ENCODE measurements at regions not wholly inside any gene's neighbourhood (a gene's known extent, or its start where the extent isn't known, plus 50 kb on each side); places are given as distances from the start of the nearest gene placed in this dataset.
"Not testable (repeated sequence)": the region's sequence is repeated elsewhere in the genome, so short reads cannot be mapped to it uniquely, and the experiment has no call there.

GRCh38 chr16:33978784-33979183 lies 519.4 kb downstream of the TP53TG3F start:
- H3K27me3 Mint-ChIP-seq (ENCODE audit: insufficient read depth); DNase-seq; H3K4me1 Mint-ChIP-seq (ENCODE audit: low read depth); H3K36me3 Mint-ChIP-seq (ENCODE audit: low read depth); H3K27ac Mint-ChIP-seq; H3K4me3 Mint-ChIP-seq; H3K9me3 Mint-ChIP-seq: not testable (repeated sequence)

- DNase-seq; H3K36me3 Mint-ChIP-seq (ENCODE audit: low read depth); H3K4me1 Mint-ChIP-seq (ENCODE audit: low read depth); H3K27ac Mint-ChIP-seq; H3K27me3 Mint-ChIP-seq (ENCODE audit: insufficient read depth); H3K9me3 Mint-ChIP-seq; H3K4me3 Mint-ChIP-seq: not testable (repeated sequence)
These were observed 520.2 kb downstream of the TP53TG3F start for GRCh38 chr16:33979613-33980012.

- H3K9me3 Mint-ChIP-seq; H3K4me1 Mint-ChIP-seq (ENCODE audit: low read depth); H3K27ac Mint-ChIP-seq; H3K27me3 Mint-ChIP-seq (ENCODE audit: insufficient read depth); H3K36me3 Mint-ChIP-seq (ENCODE audit: low read depth); H3K4me3 Mint-ChIP-seq; DNase-seq: not testable (repeated sequence)
These were observed 521.3 kb downstream of the TP53TG3F start for GRCh38 chr16:33980736-33981135.

- not testable (repeated sequence) for DNase-seq; H3K36me3 Mint-ChIP-seq (ENCODE audit: low read depth); H3K4me3 Mint-ChIP-seq; H3K27ac Mint-ChIP-seq; H3K27me3 Mint-ChIP-seq (ENCODE audit: insufficient read depth); H3K4me1 Mint-ChIP-seq (ENCODE audit: low read depth); H3K9me3 Mint-ChIP-seq
These were observed 525.0 kb downstream of the TP53TG3F start for GRCh38 chr16:33984428-33984827.

GRCh38 chr16:33986521-33986920 lies 527.1 kb downstream of the TP53TG3F start:
- not testable (repeated sequence) for H3K4me1 Mint-ChIP-seq (ENCODE audit: low read depth); H3K4me3 Mint-ChIP-seq; H3K9me3 Mint-ChIP-seq; DNase-seq; H3K27ac Mint-ChIP-seq; H3K36me3 Mint-ChIP-seq (ENCODE audit: low read depth); H3K27me3 Mint-ChIP-seq (ENCODE audit: insufficient read depth)

GRCh38 chr16:33987348-33987963 lies 528.0 kb downstream of the TP53TG3F start:
- not testable (repeated sequence) for H3K4me1 Mint-ChIP-seq (ENCODE audit: low read depth); H3K27me3 Mint-ChIP-seq (ENCODE audit: insufficient read depth); H3K27ac Mint-ChIP-seq; DNase-seq; H3K36me3 Mint-ChIP-seq (ENCODE audit: low read depth); H3K9me3 Mint-ChIP-seq; H3K4me3 Mint-ChIP-seq

- not testable (repeated sequence) for H3K27ac Mint-ChIP-seq; H3K4me1 Mint-ChIP-seq (ENCODE audit: low read depth); H3K36me3 Mint-ChIP-seq (ENCODE audit: low read depth); H3K4me3 Mint-ChIP-seq; DNase-seq; H3K27me3 Mint-ChIP-seq (ENCODE audit: insufficient read depth); H3K9me3 Mint-ChIP-seq
These were observed 528.6 kb downstream of the TP53TG3F start for GRCh38 chr16:33988012-33988411.

GRCh38 chr16:33990488-33990887 lies 531.1 kb downstream of the TP53TG3F start:
- not testable (repeated sequence) for H3K36me3 Mint-ChIP-seq (ENCODE audit: low read depth); DNase-seq; H3K4me3 Mint-ChIP-seq; H3K9me3 Mint-ChIP-seq; H3K27ac Mint-ChIP-seq; H3K4me1 Mint-ChIP-seq (ENCODE audit: low read depth); H3K27me3 Mint-ChIP-seq (ENCODE audit: insufficient read depth)

- not testable (repeated sequence) for H3K9me3 Mint-ChIP-seq; DNase-seq; H3K36me3 Mint-ChIP-seq (ENCODE audit: low read depth); H3K4me3 Mint-ChIP-seq; H3K27ac Mint-ChIP-seq; H3K27me3 Mint-ChIP-seq (ENCODE audit: insufficient read depth); H3K4me1 Mint-ChIP-seq (ENCODE audit: low read depth)
These were observed 533.2 kb downstream of the TP53TG3F start for GRCh38 chr16:33992513-33993177.

- H3K27me3 Mint-ChIP-seq (ENCODE audit: insufficient read depth); DNase-seq; H3K9me3 Mint-ChIP-seq; H3K36me3 Mint-ChIP-seq (ENCODE audit: low read depth); H3K4me1 Mint-ChIP-seq (ENCODE audit: low read depth); H3K4me3 Mint-ChIP-seq; H3K27ac Mint-ChIP-seq: not testable (repeated sequence)
These were observed 534.8 kb downstream of the TP53TG3F start for GRCh38 chr16:33994207-33994606.

- H3K9me3 Mint-ChIP-seq; H3K4me3 Mint-ChIP-seq; H3K27ac Mint-ChIP-seq; H3K27me3 Mint-ChIP-seq (ENCODE audit: insufficient read depth); H3K36me3 Mint-ChIP-seq (ENCODE audit: low read depth); H3K4me1 Mint-ChIP-seq (ENCODE audit: low read depth); DNase-seq: not testable (repeated sequence)
These were observed 536.5 kb downstream of the TP53TG3F start for GRCh38 chr16:33995821-33996372.

GRCh38 chr16:34001184-34001583 lies 541.8 kb downstream of the TP53TG3F start:
- H3K27ac Mint-ChIP-seq; H3K4me3 Mint-ChIP-seq; H3K4me1 Mint-ChIP-seq (ENCODE audit: low read depth); DNase-seq; H3K9me3 Mint-ChIP-seq; H3K27me3 Mint-ChIP-seq (ENCODE audit: insufficient read depth); H3K36me3 Mint-ChIP-seq (ENCODE audit: low read depth): not testable (repeated sequence)

GRCh38 chr16:34001961-34002360 lies 542.5 kb downstream of the TP53TG3F start:
- H3K36me3 Mint-ChIP-seq (ENCODE audit: low read depth); H3K4me3 Mint-ChIP-seq; H3K4me1 Mint-ChIP-seq (ENCODE audit: low read depth); DNase-seq; H3K27ac Mint-ChIP-seq; H3K9me3 Mint-ChIP-seq; H3K27me3 Mint-ChIP-seq (ENCODE audit: insufficient read depth): not testable (repeated sequence)
